ENCODE measurements at regions not wholly inside any gene's neighbourhood (a gene's known extent, or its start where the extent isn't known, plus 50 kb on each side); places are given as distances from the start of the nearest gene placed in this dataset.

GRCh38 chr10:65710306-65710705 is 1215.5 kb upstream of the LRRTM3 start:
- no peak for TF ChIP-seq CTCF (IDR thresholded peaks at IDR 0.05)
- no peak for TF ChIP-seq POLR2A (IDR thresholded peaks at IDR 0.05)
